Ishikawa (cell line): ENCODE measurements at regions not wholly inside any gene's neighbourhood (a gene's known extent, or its start where the extent isn't known, plus 50 kb on each side); places are given as distances from the start of the nearest gene placed in this dataset.

Experiments
- CEBPB ChIP-seq: IDR thresholded peaks from 2 replicates; pipeline ENCODE4 v1.6.1; 2012
- CREB1 ChIP-seq: IDR thresholded peaks from 2 replicates; pipeline ENCODE4 v1.6.1; 2012; ENCODE audit warnings: low read depth
- EGR1 ChIP-seq: IDR thresholded peaks from 2 replicates; pipeline ENCODE4 v1.6.1; 2012
- EP300 ChIP-seq: IDR thresholded peaks from 2 replicates; pipeline ENCODE4 v1.6.1; 2012; ENCODE audit warnings: borderline replicate concordance
- FOXM1 ChIP-seq: IDR thresholded peaks from 2 replicates; pipeline ENCODE4 v1.6.1; 2012; ENCODE audit warnings: low read depth, borderline replicate concordance
- NFIC ChIP-seq: IDR thresholded peaks from 2 replicates; pipeline ENCODE4 v1.6.1; 2012
- RAD21 ChIP-seq: IDR thresholded peaks from 2 replicates; pipeline ENCODE4 v1.6.1; 2012; ENCODE audit warnings: low read depth
- TAF1 ChIP-seq: IDR thresholded peaks from 2 replicates; pipeline ENCODE4 v1.6.1; 2012; ENCODE audit warnings: low read depth, mild to moderate bottlenecking
- TCF12 ChIP-seq: IDR thresholded peaks from 2 replicates; pipeline ENCODE4 v1.6.1; 2012; ENCODE audit warnings: low read depth
- TEAD4 ChIP-seq: IDR thresholded peaks from 2 replicates; pipeline ENCODE4 v1.6.1; 2012
- YY1 ChIP-seq: IDR thresholded peaks from 2 replicates; pipeline ENCODE4 v1.6.1; 2012; ENCODE audit warnings: low read depth
- ZBTB7A ChIP-seq: IDR thresholded peaks from 2 replicates; pipeline ENCODE4 v1.6.1; 2012; ENCODE audit warnings: low read depth
- TF ChIP-seq, protein P1 (sequence below): IDR thresholded peaks from 2 replicates; pipeline ENCODE4 v1.6.1; 2012
- TF ChIP-seq, protein P2 (sequence below): IDR thresholded peaks from 2 replicates; pipeline ENCODE4 v1.6.1; 2012
- TF ChIP-seq, protein P3 (sequence below): IDR thresholded peaks from 2 replicates; pipeline ENCODE4 v1.6.1; 2012; ENCODE audit warnings: low read depth, mild to moderate bottlenecking

DNA sequence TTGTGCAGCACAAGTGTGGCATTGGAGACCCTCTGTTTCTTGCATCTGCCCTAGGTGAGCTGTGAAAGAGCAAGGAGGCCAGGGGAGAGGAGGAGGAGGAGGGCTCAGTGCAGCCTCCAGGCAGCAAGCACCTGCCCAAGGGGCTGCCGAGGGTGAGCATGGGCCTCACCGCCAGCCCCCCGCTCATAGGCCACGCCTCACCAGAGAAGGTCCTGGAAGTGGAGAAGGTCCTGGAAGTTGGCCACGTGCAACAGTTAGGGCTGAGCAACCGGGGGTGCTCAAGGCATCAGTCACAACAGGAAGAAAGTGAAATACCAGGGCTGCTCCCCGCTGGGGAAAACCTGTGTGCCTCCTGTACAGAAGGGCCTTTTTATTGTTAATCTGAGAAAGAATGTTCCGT, 168.9 kb downstream of the TEX29 start:
- TF ChIP-seq, protein P1, sequence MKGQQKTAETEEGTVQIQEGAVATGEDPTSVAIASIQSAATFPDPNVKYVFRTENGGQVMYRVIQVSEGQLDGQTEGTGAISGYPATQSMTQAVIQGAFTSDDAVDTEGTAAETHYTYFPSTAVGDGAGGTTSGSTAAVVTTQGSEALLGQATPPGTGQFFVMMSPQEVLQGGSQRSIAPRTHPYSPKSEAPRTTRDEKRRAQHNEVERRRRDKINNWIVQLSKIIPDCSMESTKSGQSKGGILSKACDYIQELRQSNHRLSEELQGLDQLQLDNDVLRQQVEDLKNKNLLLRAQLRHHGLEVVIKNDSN: no peak
- TF ChIP-seq CREB1: no peak
- TF ChIP-seq CEBPB: no peak
- TF ChIP-seq, protein P2, sequence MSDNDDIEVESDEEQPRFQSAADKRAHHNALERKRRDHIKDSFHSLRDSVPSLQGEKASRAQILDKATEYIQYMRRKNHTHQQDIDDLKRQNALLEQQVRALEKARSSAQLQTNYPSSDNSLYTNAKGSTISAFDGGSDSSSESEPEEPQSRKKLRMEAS: no peak
- TF ChIP-seq FOXM1: no peak
- TF ChIP-seq, protein P3, sequence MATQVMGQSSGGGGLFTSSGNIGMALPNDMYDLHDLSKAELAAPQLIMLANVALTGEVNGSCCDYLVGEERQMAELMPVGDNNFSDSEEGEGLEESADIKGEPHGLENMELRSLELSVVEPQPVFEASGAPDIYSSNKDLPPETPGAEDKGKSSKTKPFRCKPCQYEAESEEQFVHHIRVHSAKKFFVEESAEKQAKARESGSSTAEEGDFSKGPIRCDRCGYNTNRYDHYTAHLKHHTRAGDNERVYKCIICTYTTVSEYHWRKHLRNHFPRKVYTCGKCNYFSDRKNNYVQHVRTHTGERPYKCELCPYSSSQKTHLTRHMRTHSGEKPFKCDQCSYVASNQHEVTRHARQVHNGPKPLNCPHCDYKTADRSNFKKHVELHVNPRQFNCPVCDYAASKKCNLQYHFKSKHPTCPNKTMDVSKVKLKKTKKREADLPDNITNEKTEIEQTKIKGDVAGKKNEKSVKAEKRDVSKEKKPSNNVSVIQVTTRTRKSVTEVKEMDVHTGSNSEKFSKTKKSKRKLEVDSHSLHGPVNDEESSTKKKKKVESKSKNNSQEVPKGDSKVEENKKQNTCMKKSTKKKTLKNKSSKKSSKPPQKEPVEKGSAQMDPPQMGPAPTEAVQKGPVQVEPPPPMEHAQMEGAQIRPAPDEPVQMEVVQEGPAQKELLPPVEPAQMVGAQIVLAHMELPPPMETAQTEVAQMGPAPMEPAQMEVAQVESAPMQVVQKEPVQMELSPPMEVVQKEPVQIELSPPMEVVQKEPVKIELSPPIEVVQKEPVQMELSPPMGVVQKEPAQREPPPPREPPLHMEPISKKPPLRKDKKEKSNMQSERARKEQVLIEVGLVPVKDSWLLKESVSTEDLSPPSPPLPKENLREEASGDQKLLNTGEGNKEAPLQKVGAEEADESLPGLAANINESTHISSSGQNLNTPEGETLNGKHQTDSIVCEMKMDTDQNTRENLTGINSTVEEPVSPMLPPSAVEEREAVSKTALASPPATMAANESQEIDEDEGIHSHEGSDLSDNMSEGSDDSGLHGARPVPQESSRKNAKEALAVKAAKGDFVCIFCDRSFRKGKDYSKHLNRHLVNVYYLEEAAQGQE: no peak
- TF ChIP-seq ZBTB7A: no peak
- no peak for TF ChIP-seq TCF12
- TF ChIP-seq RAD21: no peak
- TF ChIP-seq YY1: no peak
- no peak for TF ChIP-seq TEAD4
- TF ChIP-seq NFIC: no peak
- TF ChIP-seq TAF1: no peak
- no peak for TF ChIP-seq EGR1
- no peak for TF ChIP-seq EP300

DNA sequence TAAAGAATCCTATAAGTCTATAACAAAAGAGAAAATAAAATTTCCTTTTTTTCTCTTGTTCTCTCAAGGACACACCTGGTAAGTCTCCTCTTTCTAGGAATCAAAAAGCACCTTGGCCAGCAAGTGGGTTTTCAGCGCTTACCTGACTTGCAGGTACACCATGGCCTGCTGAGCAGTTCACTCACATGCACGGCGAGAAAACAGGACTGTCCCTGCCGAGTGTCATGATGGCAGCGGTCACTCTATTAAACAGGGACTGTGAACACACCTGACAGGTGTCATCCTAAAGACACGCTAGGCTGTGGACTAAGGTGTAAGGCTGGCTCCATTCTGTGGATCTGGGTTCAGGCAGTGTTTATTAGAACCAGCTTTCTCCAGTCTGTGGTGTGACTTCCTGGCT, 170.2 kb downstream of the TEX29 start:
- TF ChIP-seq RAD21 (no peak), EGR1 (no peak), YY1 (no peak), ZBTB7A (no peak), CEBPB (no peak), EP300 (no peak), TEAD4 (no peak), NFIC (no peak), TCF12 (no peak), CREB1 (no peak), FOXM1 (no peak), TAF1 (no peak)
- TF ChIP-seq, protein P3: no peak
- TF ChIP-seq, protein P2: no peak
- TF ChIP-seq, protein P1: no peak

DNA sequence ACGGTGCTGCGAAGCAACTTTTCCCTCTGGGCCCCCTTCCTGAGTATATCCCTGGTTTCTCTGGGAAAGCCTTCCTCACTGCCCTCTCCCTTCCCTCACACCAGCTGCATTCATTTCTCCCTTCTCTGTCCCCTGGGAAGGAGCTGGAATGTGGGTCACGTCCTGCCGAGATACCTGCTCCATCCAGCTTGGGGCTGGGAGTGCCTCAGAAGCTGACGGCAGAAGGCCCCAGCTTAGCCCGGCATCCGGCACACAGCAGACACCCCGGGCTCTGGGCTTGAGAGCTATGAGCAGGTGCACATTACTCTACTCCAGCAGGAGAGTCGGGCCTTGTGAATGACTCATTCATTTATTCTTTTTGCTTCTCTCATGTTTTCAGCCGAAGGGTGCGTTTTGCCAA, 170.6 kb downstream of the TEX29 start:
- TF ChIP-seq NFIC (no peak), TEAD4 (no peak), CEBPB (no peak), TAF1 (no peak), TCF12 (no peak), YY1 (no peak), FOXM1 (no peak), EGR1 (no peak)
- TF ChIP-seq, protein P1: no peak
- TF ChIP-seq, protein P3: no peak
- TF ChIP-seq, protein P2: no peak

DNA sequence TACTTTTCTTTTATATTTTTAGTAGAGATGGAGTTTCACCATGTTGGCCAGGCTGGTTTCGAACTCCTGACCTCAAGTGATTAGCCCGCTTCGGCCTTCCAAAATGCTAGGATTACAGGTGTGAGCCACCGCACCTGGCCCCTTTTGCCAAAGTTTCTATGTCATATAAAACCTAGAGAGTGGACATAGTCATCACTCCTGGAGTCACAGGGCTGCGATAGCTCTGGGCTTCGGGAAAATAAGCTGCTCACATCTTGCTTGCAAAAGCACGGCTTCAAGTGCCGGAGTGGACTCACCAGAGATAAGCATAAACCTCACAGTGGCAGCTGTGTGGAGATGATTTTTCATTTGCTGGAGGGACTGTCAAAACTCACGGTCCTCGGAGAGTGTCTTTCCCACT, 171.2 kb downstream of the TEX29 start:
- TF ChIP-seq, protein P3: no peak
- TF ChIP-seq, protein P2: no peak
- no peak for TF ChIP-seq EP300
- no peak for TF ChIP-seq CEBPB
- no peak for TF ChIP-seq TEAD4
- TF ChIP-seq, protein P1: no peak
- no peak for TF ChIP-seq FOXM1
- no peak for TF ChIP-seq RAD21
- TF ChIP-seq ZBTB7A: no peak
- TF ChIP-seq YY1: no peak
- no peak for TF ChIP-seq CREB1
- no peak for TF ChIP-seq NFIC
- no peak for TF ChIP-seq TCF12
- TF ChIP-seq EGR1: no peak
- no peak for TF ChIP-seq TAF1
